Activated CD4-positive, alpha-beta T cell treated with anti-CD3 and anti-CD28 coated beads, Interleukin-2, Interleukin-4, amounts not matched to agents 100 ng/mL and 50 ng/mL, durations not matched to agents 16 hours and 8 hours (primary cell): ENCODE measurements at regions not wholly inside any gene's neighbourhood (a gene's known extent, or its start where the extent isn't known, plus 50 kb on each side); places are given as distances from the start of the nearest gene placed in this dataset.

Experiments
- DNase-seq: peaks from one replicate; pipeline ENCODE4 v3.0.0-alpha.2; 2020; ENCODE audit warnings: low spot score

GRCh38 chr16:63239065-63239570, 1202.9 kb upstream of the CDH8 start:
- DNase-seq, result no peak

GRCh38 chr16:63230421-63231040, 1194.3 kb upstream of the CDH8 start:
- no peak for DNase-seq

GRCh38 chr16:63228259-63228658, 1192.0 kb upstream of the CDH8 start:
- no peak for DNase-seq

- no peak for DNase-seq
These were observed 1187.6 kb upstream of the CDH8 start for GRCh38 chr16:63223851-63224250.

GRCh38 chr16:63216696-63217423, 1180.6 kb upstream of the CDH8 start:
- DNase-seq, result no peak

- DNase-seq, result no peak
These were observed 1165.6 kb upstream of the CDH8 start for GRCh38 chr16:63201851-63202250.

GRCh38 chr16:63200940-63201339, 1164.7 kb upstream of the CDH8 start:
- DNase-seq, result no peak

GRCh38 chr16:63195336-63195735, 1159.1 kb upstream of the CDH8 start:
- DNase-seq, result no peak

GRCh38 chr16:63192980-63193379, 1156.7 kb upstream of the CDH8 start:
- no peak for DNase-seq

- DNase-seq, result no peak
These were observed 1152.0 kb upstream of the CDH8 start for GRCh38 chr16:63188086-63188771.

- no peak for DNase-seq
These were observed 1151.4 kb upstream of the CDH8 start for GRCh38 chr16:63187638-63188037.

- no peak for DNase-seq
These were observed 1149.1 kb upstream of the CDH8 start for GRCh38 chr16:63185235-63185780.

- DNase-seq, result no peak
These were observed 1147.5 kb upstream of the CDH8 start for GRCh38 chr16:63183743-63184142.

GRCh38 chr16:63175313-63175712, 1139.1 kb upstream of the CDH8 start:
- DNase-seq, result no peak

GRCh38 chr16:63174801-63175200, 1138.6 kb upstream of the CDH8 start:
- DNase-seq, result no peak

GRCh38 chr16:63171545-63171944, 1135.3 kb upstream of the CDH8 start:
- DNase-seq, result no peak

GRCh38 chr16:63169100-63169499, 1132.9 kb upstream of the CDH8 start:
- DNase-seq, result no peak

- no peak for DNase-seq
These were observed 1121.6 kb upstream of the CDH8 start for GRCh38 chr16:63157818-63158217.

- no peak for DNase-seq
These were observed 1110.0 kb upstream of the CDH8 start for GRCh38 chr16:63146251-63146650.

GRCh38 chr16:63145411-63145810, 1109.2 kb upstream of the CDH8 start:
- DNase-seq, result no peak

- DNase-seq, result no peak
These were observed 1098.8 kb upstream of the CDH8 start for GRCh38 chr16:63135069-63135468.

GRCh38 chr16:63131503-63131902, 1095.3 kb upstream of the CDH8 start:
- DNase-seq, result no peak

- no peak for DNase-seq
These were observed 1094.7 kb upstream of the CDH8 start for GRCh38 chr16:63130942-63131341.
